Ovary (tissue), 3 donors: ENCODE measurements at regions not wholly inside any gene's neighbourhood (a gene's known extent, or its start where the extent isn't known, plus 50 kb on each side); places are given as distances from the start of the nearest gene placed in this dataset.

Experiments used
- POLR2A ChIP-seq: fragments of 450-650 bp; IDR thresholded peaks from one replicate; pipeline ENCODE4 v1.6.1; 2017; ENCODE audit warnings: antibody characterized with exemption, mild to moderate bottlenecking, moderate library complexity
- TF ChIP-seq, protein P1 (sequence below), 3 donors: fragments of 450-650 bp in 2 of 3; fragments of 200-600 bp in 1 of 3; IDR thresholded peaks; one replicate each; pipeline versions ENCODE4 v1.5.1 to v1.8.0; 2016 to 2022; ENCODE audit warnings: antibody characterized with exemption in 3 of 3, mild to moderate bottlenecking in 1 of 3
- donor health status: DM: no; HTN: no; CAD: no.

DNA sequence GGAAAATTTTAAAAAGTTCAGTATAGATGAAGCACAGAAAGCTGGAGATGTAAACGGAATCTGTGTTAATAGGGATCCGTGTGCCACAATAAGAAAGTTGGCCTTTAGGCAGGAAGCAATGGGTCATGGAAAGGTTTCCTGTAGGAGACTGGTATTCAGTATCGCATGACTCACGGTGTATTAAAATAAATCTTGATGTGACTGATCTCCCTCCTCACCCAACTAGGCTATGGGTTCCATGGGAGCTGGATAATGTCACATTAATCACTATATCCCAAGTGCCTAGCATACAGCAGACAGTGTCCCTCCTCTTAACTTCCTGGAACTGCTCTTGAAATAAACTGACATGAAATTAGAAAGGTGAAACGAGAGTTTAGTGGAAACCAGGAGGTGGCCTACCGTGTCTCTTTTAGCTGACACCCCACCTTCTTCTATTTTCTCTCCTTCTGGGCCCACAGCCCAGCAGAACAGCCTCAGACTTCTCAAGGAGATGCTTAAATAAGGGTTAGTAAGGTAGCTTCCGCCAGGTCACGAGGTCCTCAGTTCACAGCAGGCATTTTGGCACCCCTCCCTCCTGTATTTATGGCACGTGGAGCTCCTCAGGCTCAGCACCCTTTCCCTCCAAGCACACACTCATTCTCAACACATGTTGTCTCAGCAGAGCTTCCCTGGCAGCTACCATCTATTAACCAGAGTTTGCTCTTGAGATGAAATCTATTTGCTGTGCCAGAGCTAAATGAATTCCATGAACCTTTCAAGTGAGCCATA is 118.8 kb downstream of the NXPE2 start:
- TF ChIP-seq, protein P1, sequence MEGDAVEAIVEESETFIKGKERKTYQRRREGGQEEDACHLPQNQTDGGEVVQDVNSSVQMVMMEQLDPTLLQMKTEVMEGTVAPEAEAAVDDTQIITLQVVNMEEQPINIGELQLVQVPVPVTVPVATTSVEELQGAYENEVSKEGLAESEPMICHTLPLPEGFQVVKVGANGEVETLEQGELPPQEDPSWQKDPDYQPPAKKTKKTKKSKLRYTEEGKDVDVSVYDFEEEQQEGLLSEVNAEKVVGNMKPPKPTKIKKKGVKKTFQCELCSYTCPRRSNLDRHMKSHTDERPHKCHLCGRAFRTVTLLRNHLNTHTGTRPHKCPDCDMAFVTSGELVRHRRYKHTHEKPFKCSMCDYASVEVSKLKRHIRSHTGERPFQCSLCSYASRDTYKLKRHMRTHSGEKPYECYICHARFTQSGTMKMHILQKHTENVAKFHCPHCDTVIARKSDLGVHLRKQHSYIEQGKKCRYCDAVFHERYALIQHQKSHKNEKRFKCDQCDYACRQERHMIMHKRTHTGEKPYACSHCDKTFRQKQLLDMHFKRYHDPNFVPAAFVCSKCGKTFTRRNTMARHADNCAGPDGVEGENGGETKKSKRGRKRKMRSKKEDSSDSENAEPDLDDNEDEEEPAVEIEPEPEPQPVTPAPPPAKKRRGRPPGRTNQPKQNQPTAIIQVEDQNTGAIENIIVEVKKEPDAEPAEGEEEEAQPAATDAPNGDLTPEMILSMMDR (IDR thresholded peaks at IDR 0.05) = no peak
- no peak for TF ChIP-seq POLR2A
